ENCODE measurements at regions not wholly inside any gene's neighbourhood (a gene's known extent, or its start where the extent isn't known, plus 50 kb on each side); places are given as distances from the start of the nearest gene placed in this dataset.

GRCh38 chr4:110780538-110780937 is 157.7 kb upstream of the PITX2 start:
- DNase-seq: no peak

- no peak for DNase-seq
Observed at GRCh38 chr4:110781944-110782343, 159.1 kb upstream of the PITX2 start.

- no peak for DNase-seq
Observed at GRCh38 chr4:110787109-110787508, 164.2 kb upstream of the PITX2 start.

GRCh38 chr4:110787707-110788106 is 164.8 kb upstream of the PITX2 start:
- no peak for DNase-seq

- no peak for DNase-seq
Observed at GRCh38 chr4:110788302-110788701, 165.4 kb upstream of the PITX2 start.

- DNase-seq: no peak
Observed at GRCh38 chr4:110792036-110792435, 169.2 kb upstream of the PITX2 start.

GRCh38 chr4:110793381-110793801 is 170.5 kb upstream of the PITX2 start:
- DNase-seq: no peak

GRCh38 chr4:110793890-110794554 is 171.1 kb upstream of the PITX2 start:
- DNase-seq: no peak

- no peak for DNase-seq
Observed at GRCh38 chr4:110795971-110796370, 173.1 kb upstream of the PITX2 start.

GRCh38 chr4:110797486-110797885 is 174.6 kb upstream of the PITX2 start:
- DNase-seq: no peak

- DNase-seq: no peak
Observed at GRCh38 chr4:110798687-110799086, 175.8 kb upstream of the PITX2 start.

- no peak for DNase-seq
Observed at GRCh38 chr4:110799211-110799610, 176.3 kb upstream of the PITX2 start.

- DNase-seq: no peak
Observed at GRCh38 chr4:110801591-110801990, 178.7 kb upstream of the PITX2 start.

GRCh38 chr4:110808351-110808878 is 185.5 kb upstream of the PITX2 start:
- DNase-seq: no peak

GRCh38 chr4:110815950-110816349 is 193.1 kb upstream of the PITX2 start:
- DNase-seq: no peak

- DNase-seq: no peak
Observed at GRCh38 chr4:110816367-110816766, 193.5 kb upstream of the PITX2 start.

- no peak for DNase-seq
Observed at GRCh38 chr4:110821186-110821585, 198.3 kb upstream of the PITX2 start.

- no peak for DNase-seq
Observed at GRCh38 chr4:110823251-110823650, 200.4 kb upstream of the PITX2 start.

GRCh38 chr4:110824344-110824743 is 201.5 kb upstream of the PITX2 start:
- no peak for DNase-seq

GRCh38 chr4:110826656-110827055 is 203.8 kb upstream of the PITX2 start:
- DNase-seq: no peak

- no peak for DNase-seq
Observed at GRCh38 chr4:110830461-110830860, 207.6 kb upstream of the PITX2 start.

GRCh38 chr4:110837896-110838450 is 215.1 kb upstream of the PITX2 start:
- no peak for DNase-seq

- no peak for DNase-seq
Observed at GRCh38 chr4:110840221-110840654, 217.4 kb upstream of the PITX2 start.

GRCh38 chr4:110848787-110849186 is 225.9 kb upstream of the PITX2 start:
- DNase-seq: no peak

GRCh38 chr4:110849461-110849860 is 226.6 kb upstream of the PITX2 start:
- no peak for DNase-seq

All from stimulated activated CD4-positive, alpha-beta T cell treated with anti-CD3 and anti-CD28 coated beads, Interleukin-2, amount 100 ng/mL, for 24 hours (primary cell).